ENCODE measurements at regions not wholly inside any gene's neighbourhood (a gene's known extent, or its start where the extent isn't known, plus 50 kb on each side); places are given as distances from the start of the nearest gene placed in this dataset.

GRCh38 chr16:17784073-17784472, 313.3 kb upstream of the XYLT1 start:
- Histone ChIP-seq H4K20me1 (ENCODE audit: insufficient read depth, low read length) (no peaks in the 10 kb centered on the region), H3K27me3 (replicated peaks; ENCODE audit: insufficient read depth, low read length) (no peaks in the 10 kb centered on the region)
- DNase-seq: peak; percentile 18

GRCh38 chr16:17780181-17780580, 309.4 kb upstream of the XYLT1 start:
- no peaks in the 10 kb centered on the region for H3K79me2 ChIP-seq (ENCODE audit: low read length)
- no peaks in the 10 kb centered on the region for H3K36me3 ChIP-seq (replicated peaks; ENCODE audit: insufficient read depth, low read length)
- no peaks in the 10 kb centered on the region for H3K4me1 ChIP-seq (ENCODE audit: low read length)
- no peak for TF ChIP-seq EZH2 (optimal IDR thresholded peaks at IDR 0.05; ENCODE audit: low read depth, low read length)
- TF ChIP-seq EZH2phosphoT487 (IDR thresholded peaks at IDR 0.05; ENCODE audit: low read length): no peak
- TF ChIP-seq CTCF (IDR thresholded peaks at IDR 0.05; ENCODE audit: low read length): no peak
- H3K9me2 ChIP-seq (replicated peaks; ENCODE audit: insufficient read depth, low read length): no peaks in the 10 kb centered on the region
- no peak overlapping the region for H3K27ac ChIP-seq (ENCODE audit: low read length)
- H3K4me2 ChIP-seq (ENCODE audit: low read depth, low read length): no peak overlapping the region
- no peak for DNase-seq
- H3F3A ChIP-seq (ENCODE audit: insufficient read depth, low read length): no peaks in the 10 kb centered on the region
- H3K9ac ChIP-seq (ENCODE audit: low read length): no peak overlapping the region
- H2AFZ ChIP-seq (ENCODE audit: low read length): no peak overlapping the region
- H3K27me3 ChIP-seq (replicated peaks; ENCODE audit: insufficient read depth, low read length): no peaks in the 10 kb centered on the region
- H4K20me1 ChIP-seq (ENCODE audit: insufficient read depth, low read length): no peaks in the 10 kb centered on the region
- H3K9me3 ChIP-seq (replicated peaks; ENCODE audit: insufficient read depth, low read length): no peaks in the 10 kb centered on the region
- no peak overlapping the region for H3K4me3 ChIP-seq (ENCODE audit: low read length)

More at GRCh38 chr16:17784073-17784472, 313.3 kb upstream of the XYLT1 start:
- H3F3A ChIP-seq (ENCODE audit: insufficient read depth, low read length): no peaks in the 10 kb centered on the region
- no peaks in the 10 kb centered on the region for H3K9me2 ChIP-seq (replicated peaks; ENCODE audit: insufficient read depth, low read length)
- H3K9ac ChIP-seq (ENCODE audit: low read length): no peak overlapping the region
- no peaks in the 10 kb centered on the region for H3K79me2 ChIP-seq (ENCODE audit: low read length)
- H2AFZ ChIP-seq (ENCODE audit: low read length): no peak overlapping the region
- H3K36me3 ChIP-seq (replicated peaks; ENCODE audit: insufficient read depth, low read length): no peaks in the 10 kb centered on the region
- H3K27ac ChIP-seq (ENCODE audit: low read length): no peak overlapping the region
- no peak overlapping the region for H3K4me2 ChIP-seq (ENCODE audit: low read depth, low read length)
- H3K4me3 ChIP-seq (ENCODE audit: low read length): no peak overlapping the region
- no peak for TF ChIP-seq EZH2phosphoT487 (IDR thresholded peaks at IDR 0.05; ENCODE audit: low read length)
- TF ChIP-seq CTCF (IDR thresholded peaks at IDR 0.05; ENCODE audit: low read length): no peak
- no peak for TF ChIP-seq EZH2 (optimal IDR thresholded peaks at IDR 0.05; ENCODE audit: low read depth, low read length)
- H3K4me1 ChIP-seq (ENCODE audit: low read length): no peaks in the 10 kb centered on the region
- no peaks in the 10 kb centered on the region for H3K9me3 ChIP-seq (replicated peaks; ENCODE audit: insufficient read depth, low read length)

- no peaks in the 10 kb centered on the region for H4K20me1 ChIP-seq (ENCODE audit: insufficient read depth, low read length)
- H3K27ac ChIP-seq (ENCODE audit: low read length): no peak overlapping the region
- H3K9me3 ChIP-seq (replicated peaks; ENCODE audit: insufficient read depth, low read length): no peaks in the 10 kb centered on the region
- no peak for TF ChIP-seq EZH2 (optimal IDR thresholded peaks at IDR 0.05; ENCODE audit: low read depth, low read length)
- no peak for TF ChIP-seq EZH2phosphoT487 (IDR thresholded peaks at IDR 0.05; ENCODE audit: low read length)
- no peak for TF ChIP-seq CTCF (IDR thresholded peaks at IDR 0.05; ENCODE audit: low read length)
- no peaks in the 10 kb centered on the region for H3K36me3 ChIP-seq (replicated peaks; ENCODE audit: insufficient read depth, low read length)
- no peaks in the 10 kb centered on the region for H3K9me2 ChIP-seq (replicated peaks; ENCODE audit: insufficient read depth, low read length)
- H3K79me2 ChIP-seq (ENCODE audit: low read length): no peaks in the 10 kb centered on the region
- no peak overlapping the region for H3K4me2 ChIP-seq (ENCODE audit: low read depth, low read length)
- H2AFZ ChIP-seq (ENCODE audit: low read length): no peak overlapping the region
- DNase-seq: no peak
- no peaks in the 10 kb centered on the region for H3K4me1 ChIP-seq (ENCODE audit: low read length)
- H3F3A ChIP-seq (ENCODE audit: insufficient read depth, low read length): no peaks in the 10 kb centered on the region
- H3K27me3 ChIP-seq (replicated peaks; ENCODE audit: insufficient read depth, low read length): no peaks in the 10 kb centered on the region
- H3K4me3 ChIP-seq (ENCODE audit: low read length): no peak overlapping the region
- no peak overlapping the region for H3K9ac ChIP-seq (ENCODE audit: low read length)
Measured at GRCh38 chr16:17777408-17777863, 306.7 kb upstream of the XYLT1 start.

Measured in MM.1S (cell line).